Cardiac septum (tissue), 1 donor: ENCODE measurements at regions not wholly inside any gene's neighbourhood (a gene's known extent, or its start where the extent isn't known, plus 50 kb on each side); places are given as distances from the start of the nearest gene placed in this dataset.

Experiments used
- DNase-seq: peaks from one replicate; pipeline ENCODE4 v3.0.0-alpha.2; 2020; ENCODE audit warnings: low spot score
- intact Hi-C: fragments of 100-400 bp; cut with DNase I; formaldehyde crosslinking; loops from one replicate; pipeline ENCODE4 v1.14.0; 2022
- donor health status: DM: no; HTN: no; CAD: no.

- intact Hi-C loops: no loop called here
- DNase-seq: no peak
Measured at GRCh38 chr4:157459785-157460184, 239.3 kb downstream of the GRIA2 start.

- intact Hi-C loops: no loop called here
- no peak for DNase-seq
Measured at GRCh38 chr4:157447195-157447594, 226.7 kb downstream of the GRIA2 start.

- intact Hi-C loops: no loop called here
- DNase-seq: no peak
Measured at GRCh38 chr4:157444014-157444413, 223.5 kb downstream of the GRIA2 start.

GRCh38 chr4:157443537-157443936 lies 223.0 kb downstream of the GRIA2 start:
- peak; percentile 71 for DNase-seq
- intact Hi-C loops: no loop called here

- intact Hi-C loops: no loop called here
Measured at GRCh38 chr4:157425897-157426296, 205.4 kb downstream of the GRIA2 start.

GRCh38 chr4:157423526-157424020 lies 203.0 kb downstream of the GRIA2 start:
- DNase-seq: no peak
- intact Hi-C loops: no loop called here

More at GRCh38 chr4:157425897-157426296, 205.4 kb downstream of the GRIA2 start:
- no peak for DNase-seq

GRCh38 chr4:157421365-157421764 lies 200.8 kb downstream of the GRIA2 start:
- intact Hi-C loops: no loop called here
- DNase-seq: no peak
